ENCODE measurements at regions not wholly inside any gene's neighbourhood (a gene's known extent, or its start where the extent isn't known, plus 50 kb on each side); places are given as distances from the start of the nearest gene placed in this dataset.

GRCh38 chr9:84070590-84070989, 90.0 kb downstream of the RMI1 start (continued):
- no peak for TF ChIP-seq ELK1 (IDR thresholded peaks at IDR 0.05; ENCODE audit: low read depth, low read length)

GRCh38 chr9:84072621-84073180, 92.1 kb downstream of the RMI1 start:
- Histone ChIP-seq H3K4me3 (no peak overlapping the region), H3K4me2 (no peak overlapping the region), H3K9me3 (no peaks in the 10 kb centered on the region), H3K4me1 (no peaks in the 10 kb centered on the region), H3K27ac (no peak overlapping the region)
- DNase-seq (ENCODE audit: low read depth in 1 of 2, low spot score in 1 of 2), result no peak
- ChIA-PET POLR2A (no interaction called here), CTCF (no interaction called here)
- 78% methylated on average over 3 of the region's 3 CpGs for WGBS (ENCODE audit: missing lambda C conversion rate)
- TF ChIP-seq JUN (IDR thresholded peaks at IDR 0.05) (no peak), KDM1A (IDR thresholded peaks at IDR 0.05; ENCODE audit: low read depth) (no peak), EHMT2 (IDR thresholded peaks at IDR 0.05; ENCODE audit: low read depth) (no peak), ZSCAN20 (CRISPR knock-in tag; IDR thresholded peaks at IDR 0.05) (no peak), EP300 (IDR thresholded peaks at IDR 0.05) (no peak), MYC (IDR thresholded peaks at IDR 0.05; ENCODE audit: borderline replicate concordance, low read length) (no peak), TFCP2L1 (CRISPR knock-in tag; IDR thresholded peaks at IDR 0.05) (no peak), ATOH8 (CRISPR knock-in tag; IDR thresholded peaks at IDR 0.05; ENCODE audit: low read depth) (no peak), FOSB (CRISPR knock-in tag; IDR thresholded peaks at IDR 0.05) (no peak), CHD4 (IDR thresholded peaks at IDR 0.05; ENCODE audit: borderline replicate concordance) (no peak), MAFK (IDR thresholded peaks at IDR 0.05; ENCODE audit: partially characterized antibody) (no peak), RAD21 (conservative IDR thresholded peaks at IDR 0.05 in 1 of 2, IDR thresholded peaks at IDR 0.05 in 1 of 2) (no peak), CBX8 (IDR thresholded peaks at IDR 0.05) (no peak), BHLHE40 (IDR thresholded peaks at IDR 0.05; ENCODE audit: low read depth, low read length) (no peak), ESRRA (IDR thresholded peaks at IDR 0.05; ENCODE audit: borderline replicate concordance, low read length) (no peak), CTCF (IDR thresholded peaks at IDR 0.05) (no peak), HOXB5 (CRISPR knock-in tag; IDR thresholded peaks at IDR 0.05) (no peak), HOXB13 (CRISPR knock-in tag; IDR thresholded peaks at IDR 0.05; ENCODE audit: low read depth) (no peak), HEYL (CRISPR knock-in tag; IDR thresholded peaks at IDR 0.05) (no peak), JUNB (IDR thresholded peaks at IDR 0.05) (no peak)
- no peak for FAIRE-seq
- no peak for ATAC-seq

- no peaks in the 10 kb centered on the region for H3K9me3 ChIP-seq
- DNase-seq (ENCODE audit: low read depth in 1 of 2, low spot score in 1 of 2) (no peak), ATAC-seq (no peak), FAIRE-seq (no peak)
- H3K4me3 ChIP-seq, result no peak overlapping the region
- no peak overlapping the region for H3K4me2 ChIP-seq
- ChIA-PET CTCF (no interaction called here), POLR2A (no interaction called here)
- H3K4me1 ChIP-seq, result no peaks in the 10 kb centered on the region; the same call in 2 of the 3 replicates
- H3K27ac ChIP-seq, result no peak overlapping the region
- TF ChIP-seq MYC (IDR thresholded peaks at IDR 0.05; ENCODE audit: borderline replicate concordance, low read length), result no peak
- no peak for TF ChIP-seq BCL3 (IDR thresholded peaks at IDR 0.05)
- TF ChIP-seq PHF8 (IDR thresholded peaks at IDR 0.05; ENCODE audit: borderline replicate concordance, low read depth), result no peak
- no peak for TF ChIP-seq ATOH8 (CRISPR knock-in tag; IDR thresholded peaks at IDR 0.05; ENCODE audit: low read depth)
- no peak for TF ChIP-seq FOXS1 (CRISPR knock-in tag; IDR thresholded peaks at IDR 0.05)
- no peak for TF ChIP-seq KDM5A (IDR thresholded peaks at IDR 0.05)
- no peak for TF ChIP-seq RARB (CRISPR knock-in tag; IDR thresholded peaks at IDR 0.05)
- no peak for TF ChIP-seq JUN (IDR thresholded peaks at IDR 0.05)
- no peak for TF ChIP-seq JUNB (IDR thresholded peaks at IDR 0.05)
- TF ChIP-seq HOXB13 (CRISPR knock-in tag; IDR thresholded peaks at IDR 0.05; ENCODE audit: low read depth), result no peak
- no peak for TF ChIP-seq ZSCAN20 (CRISPR knock-in tag; IDR thresholded peaks at IDR 0.05)
- no peak for TF ChIP-seq CTCF (IDR thresholded peaks at IDR 0.05)
- no peak for TF ChIP-seq BHLHE40 (IDR thresholded peaks at IDR 0.05; ENCODE audit: low read depth, low read length)
- TF ChIP-seq TFCP2L1 (CRISPR knock-in tag; IDR thresholded peaks at IDR 0.05), result no peak
- TF ChIP-seq MAZ (IDR thresholded peaks at IDR 0.05; ENCODE audit: borderline replicate concordance, low read depth, low read length), result no peak
These were observed 94.4 kb downstream of the RMI1 start for GRCh38 chr9:84075004-84075403.

Data from A549 (cell line).